Vagina (tissue), 2 donors: ENCODE measurements at regions not wholly inside any gene's neighbourhood (a gene's known extent, or its start where the extent isn't known, plus 50 kb on each side); places are given as distances from the start of the nearest gene placed in this dataset.

Experiments used
- DNase-seq, 2 donors: peaks; one replicate each; pipeline ENCODE4 v3.0.0-alpha.2; 2017; ENCODE audit errors: extremely low spot score in 2 of 2
- H3K27ac ChIP-seq: fragments of 200-600 bp; sonication (generic); one replicate; pipeline ENCODE4 v1.5.1; 2019
- H3K27me3 ChIP-seq: fragments of 200-600 bp; sonication (generic); one replicate; pipeline ENCODE4 v1.5.1; 2019
- H3K36me3 ChIP-seq, 2 donors: fragments of 200-600 bp; sonication (generic); one replicate each; pipeline ENCODE4 v1.5.1; 2017 to 2019
- H3K4me1 ChIP-seq: fragments of 200-600 bp; sonication (generic); one replicate; pipeline ENCODE4 v1.5.1; 2019
- H3K4me3 ChIP-seq, 2 donors: fragments of 200-600 bp; sonication (generic); 1 replicate in 1 of 2; 2 replicates in 1 of 2; pipeline ENCODE4 v1.5.1; 2016 to 2019
- H3K9me3 ChIP-seq: fragments of 200-600 bp; sonication (generic); one replicate; pipeline ENCODE4 v1.5.1; 2019
- CTCF ChIP-seq, 3 experiments: fragments of 450-650 bp in 2 of 3; fragments of 200-600 bp in 1 of 3; sonication (generic) in 1 of 3; IDR thresholded peaks; one replicate each; pipeline ENCODE4 v1.5.1; 2017 to 2019; ENCODE audit warnings: antibody characterized with exemption in 3 of 3, mild to moderate bottlenecking in 2 of 3, moderate library complexity in 2 of 3
- POLR2A ChIP-seq, 2 donors: fragments of 450-650 bp; IDR thresholded peaks; one replicate each; pipeline ENCODE4 v1.6.1; 2017; ENCODE audit warnings: antibody characterized with exemption in 2 of 2, mild to moderate bottlenecking in 2 of 2, moderate library complexity in 2 of 2
- POLR2AphosphoS5 ChIP-seq, 2 donors: sonication (generic); formaldehyde crosslinking; IDR thresholded peaks; one replicate each; pipeline ENCODE4 v1.9.0; 2017; ENCODE audit warnings: antibody characterized with exemption in 2 of 2, mild to moderate bottlenecking in 2 of 2, low read depth in 1 of 2; ENCODE audit not compliant: insufficient read depth in 1 of 2
- intact Hi-C: fragments of 100-400 bp; cut with DNase I; formaldehyde crosslinking; loops from one replicate; pipeline ENCODE4 v1.15.1; 2023

GRCh38 chr12:60311940-60312339, 716.1 kb downstream of the SLC16A7 start:
- TF ChIP-seq POLR2A (IDR thresholded peaks at IDR 0.05), result no peak
- no peak for TF ChIP-seq CTCF (IDR thresholded peaks at IDR 0.05)
- TF ChIP-seq POLR2AphosphoS5 (IDR thresholded peaks at IDR 0.05; ENCODE audit: insufficient read depth in 1 of 2, low read depth in 1 of 2), result no peak
- no peaks in the 10 kb centered on the region for H3K4me1 ChIP-seq
- intact Hi-C loops, result no loop called here
- no peak for DNase-seq
- no peak overlapping the region for H3K4me3 ChIP-seq
- H3K27me3 ChIP-seq, result no peaks in the 10 kb centered on the region
- H3K9me3 ChIP-seq, result no peaks in the 10 kb centered on the region
- H3K27ac ChIP-seq, result no peak overlapping the region
- H3K36me3 ChIP-seq, result no peaks in the 10 kb centered on the region

DNA sequence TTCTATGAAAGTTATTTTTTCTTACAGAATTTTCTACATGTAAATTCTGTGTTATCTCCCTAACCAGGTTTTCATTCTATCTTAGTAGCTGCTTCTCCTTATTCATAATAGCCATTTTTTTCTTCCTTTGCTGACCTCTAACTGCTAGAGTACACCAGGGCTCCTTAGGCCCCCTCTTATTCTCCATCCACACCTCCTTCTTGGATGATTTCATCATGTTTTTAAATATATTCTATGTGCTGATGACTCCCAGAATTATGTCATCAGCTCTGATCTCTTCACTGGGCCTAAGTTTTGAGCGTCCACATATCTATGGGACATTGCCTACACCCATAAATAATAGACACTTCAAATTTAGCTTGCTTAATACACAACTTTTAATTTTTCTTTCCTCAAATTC, 721.5 kb downstream of the SLC16A7 start:
- TF ChIP-seq POLR2AphosphoS5 (IDR thresholded peaks at IDR 0.05; ENCODE audit: insufficient read depth in 1 of 2, low read depth in 1 of 2) (no peak), CTCF (IDR thresholded peaks at IDR 0.05) (no peak), POLR2A (IDR thresholded peaks at IDR 0.05) (no peak)
- no peaks in the 10 kb centered on the region for H3K27me3 ChIP-seq
- H3K4me3 ChIP-seq, result no peak overlapping the region
- no peaks in the 10 kb centered on the region for H3K9me3 ChIP-seq
- H3K36me3 ChIP-seq, result no peaks in the 10 kb centered on the region
- no peaks in the 10 kb centered on the region for H3K4me1 ChIP-seq
- intact Hi-C loops, result no loop called here
- DNase-seq, result no peak
- H3K27ac ChIP-seq, result no peak overlapping the region

DNA sequence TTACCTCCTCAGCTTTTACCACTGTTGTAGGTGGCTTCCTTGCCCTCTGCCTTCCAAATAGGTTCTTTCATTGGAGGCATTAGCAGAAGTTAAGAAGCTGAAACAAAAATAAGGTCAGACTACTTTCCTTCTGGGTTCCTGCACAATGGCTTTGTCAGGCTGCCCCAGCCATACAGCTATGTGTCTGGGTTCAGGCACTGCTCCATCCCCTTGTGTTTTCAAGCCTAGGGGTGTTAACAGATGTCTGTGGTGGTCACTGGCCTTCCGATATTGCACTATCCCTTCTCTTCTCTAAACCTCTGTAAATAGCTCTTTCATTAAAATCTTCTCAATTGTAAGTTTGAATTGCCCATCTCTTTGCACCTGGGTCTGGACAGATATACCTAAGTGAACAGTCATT, 728.9 kb downstream of the SLC16A7 start:
- Histone ChIP-seq H3K27me3 (no peaks in the 10 kb centered on the region), H3K4me1 (no peaks in the 10 kb centered on the region), H3K9me3 (no peaks in the 10 kb centered on the region), H3K4me3 (no peak overlapping the region), H3K27ac (no peak overlapping the region), H3K36me3 (no peaks in the 10 kb centered on the region)
- intact Hi-C loops, result no loop called here
- TF ChIP-seq POLR2A (IDR thresholded peaks at IDR 0.05) (no peak), CTCF (IDR thresholded peaks at IDR 0.05) (no peak), POLR2AphosphoS5 (IDR thresholded peaks at IDR 0.05; ENCODE audit: insufficient read depth in 1 of 2, low read depth in 1 of 2) (no peak)
- DNase-seq, result no peak

- no peaks in the 10 kb centered on the region for H3K9me3 ChIP-seq
- no peak overlapping the region for H3K4me3 ChIP-seq
- intact Hi-C loops, result no loop called here
- H3K27me3 ChIP-seq, result no peaks in the 10 kb centered on the region
- DNase-seq, result no peak
- TF ChIP-seq POLR2A (IDR thresholded peaks at IDR 0.05) (no peak), CTCF (IDR thresholded peaks at IDR 0.05) (no peak), POLR2AphosphoS5 (IDR thresholded peaks at IDR 0.05; ENCODE audit: insufficient read depth in 1 of 2, low read depth in 1 of 2) (no peak)
- no peak overlapping the region for H3K27ac ChIP-seq
- H3K4me1 ChIP-seq, result no peaks in the 10 kb centered on the region
- no peaks in the 10 kb centered on the region for H3K36me3 ChIP-seq
Measured at GRCh38 chr12:60333461-60333860, 737.6 kb downstream of the SLC16A7 start.

GRCh38 chr12:60335745-60336144, 739.9 kb downstream of the SLC16A7 start:
- no peak for TF ChIP-seq CTCF (IDR thresholded peaks at IDR 0.05)
- TF ChIP-seq POLR2AphosphoS5 (IDR thresholded peaks at IDR 0.05; ENCODE audit: insufficient read depth in 1 of 2, low read depth in 1 of 2), result no peak
- TF ChIP-seq POLR2A (IDR thresholded peaks at IDR 0.05), result no peak

More at GRCh38 chr12:60335745-60336144, 739.9 kb downstream of the SLC16A7 start:
- Histone ChIP-seq H3K27me3 (no peaks in the 10 kb centered on the region), H3K4me3 (no peak overlapping the region), H3K27ac (no peak overlapping the region), H3K36me3 (no peaks in the 10 kb centered on the region), H3K9me3 (no peaks in the 10 kb centered on the region), H3K4me1 (no peaks in the 10 kb centered on the region)
- intact Hi-C loops, result no loop called here
- no peak for DNase-seq
